CD14-positive monocyte (primary cell): ENCODE measurements at regions not wholly inside any gene's neighbourhood (a gene's known extent, or its start where the extent isn't known, plus 50 kb on each side); places are given as distances from the start of the nearest gene placed in this dataset.

Experiments
- DNase-seq, 3 donors: peaks; one replicate each; pipeline ENCODE4 v3.0.0-alpha.2; 2011 to 2022
- H2AFZ ChIP-seq: 2 replicates; pipeline ENCODE4 v1.6.0; 2012; ENCODE audit warnings: mild to moderate bottlenecking, low read depth, low read length, inconsistent platforms; ENCODE audit not compliant: insufficient read depth, poor library complexity, severe bottlenecking
- H3K27ac ChIP-seq, 2 donors: 1 replicate in 1 of 2; 2 replicates in 1 of 2; pipeline ENCODE4 v1.5.1; 2012 to 2013; ENCODE audit warnings: low read length in 2 of 2, control low read depth in 1 of 2, inconsistent platforms in 1 of 2, low read depth in 1 of 2, mild to moderate bottlenecking in 1 of 2
- H3K27me3 ChIP-seq, 2 donors: one replicate each; pipeline versions ENCODE4 v1.6.0 to v1.6.1; 2011 to 2013; ENCODE audit warnings: low read length in 2 of 2; ENCODE audit not compliant: control insufficient read depth in 2 of 2, insufficient read depth in 2 of 2
- H3K36me3 ChIP-seq, 2 donors: replicated peaks in 1 of 2; 1 replicate in 1 of 2; 2 replicates in 1 of 2; pipeline versions ENCODE4 v1.5.1 to v1.6.1; 2012 to 2013; ENCODE audit warnings: low read length in 2 of 2, control low read depth in 1 of 2, inconsistent platforms in 1 of 2, mild to moderate bottlenecking in 1 of 2; ENCODE audit not compliant: insufficient read depth in 2 of 2, control insufficient read depth in 1 of 2
- H3K4me1 ChIP-seq, 2 donors: 1 replicate in 1 of 2; 2 replicates in 1 of 2; pipeline versions ENCODE4 v1.5.1 to v1.6.1; 2012 to 2013; ENCODE audit warnings: low read length in 2 of 2, control low read depth in 1 of 2, inconsistent platforms in 1 of 2, mild to moderate bottlenecking in 1 of 2, moderate library complexity in 1 of 2; ENCODE audit not compliant: insufficient read depth in 2 of 2, control insufficient read depth in 1 of 2
- H3K4me2 ChIP-seq: replicated peaks from 2 replicates; pipeline ENCODE3; 2012; ENCODE audit warnings: low read length, moderate library complexity, mild to moderate bottlenecking; ENCODE audit not compliant: poor library complexity, severe bottlenecking; ENCODE audit errors: extremely low read depth
- H3K4me3 ChIP-seq, 3 experiments: fragments of 200-600 bp in 1 of 3; sonication (generic) in 1 of 3; replicated peaks in 1 of 3; 1 replicate in 2 of 3; 2 replicates in 1 of 3; pipeline ENCODE4 v1.5.1; 2011 to 2013; ENCODE audit warnings: low read length in 3 of 3, mild to moderate bottlenecking in 3 of 3, control low read depth in 2 of 3, low read depth in 2 of 3, inconsistent platforms in 1 of 3, moderate library complexity in 1 of 3
- H3K79me2 ChIP-seq: 2 replicates; pipeline ENCODE4 v1.6.0; 2012; ENCODE audit warnings: mild to moderate bottlenecking, control low read depth, inconsistent platforms, low read length, moderate library complexity; ENCODE audit not compliant: insufficient read depth
- H3K9ac ChIP-seq: 2 replicates; pipeline ENCODE4 v1.6.0; 2017; ENCODE audit warnings: low read length, mild to moderate bottlenecking; ENCODE audit not compliant: insufficient read depth, poor library complexity, severe bottlenecking
- H3K9me3 ChIP-seq, 2 donors: replicated peaks in 1 of 2; 1 replicate in 1 of 2; 2 replicates in 1 of 2; pipeline versions ENCODE4 v1.5.1 to v1.6.1; 2012 to 2013; ENCODE audit warnings: low read length in 2 of 2, control low read depth in 1 of 2; ENCODE audit not compliant: control insufficient read depth in 1 of 2, insufficient read depth in 1 of 2
- H4K20me1 ChIP-seq: 2 replicates; pipeline ENCODE4 v1.6.0; 2012; ENCODE audit warnings: mild to moderate bottlenecking, low read length, control low read depth, moderate library complexity; ENCODE audit not compliant: insufficient read depth
- H3K27ac Mint-ChIP-seq, 7 donors: one replicate each; pipeline ENCODE4 v1.8.0; 2020; ENCODE audit warnings: mild to moderate bottlenecking in 7 of 7, mixed read lengths in 7 of 7, moderate library complexity in 6 of 7, inconsistent platforms in 2 of 7
- H3K27me3 Mint-ChIP-seq, 3 donors: one replicate each; pipeline ENCODE4 v1.8.0; 2021 to 2022; ENCODE audit warnings: low read depth in 3 of 3, mild to moderate bottlenecking in 3 of 3, mixed read lengths in 3 of 3, moderate library complexity in 3 of 3, inconsistent platforms in 1 of 3
- H3K36me3 Mint-ChIP-seq, 2 donors: one replicate each; pipeline ENCODE4 v1.8.0; 2020; ENCODE audit warnings: mixed read lengths in 2 of 2, inconsistent platforms in 1 of 2, mild to moderate bottlenecking in 1 of 2
- H3K4me1 Mint-ChIP-seq: one replicate; pipeline ENCODE4 v1.8.0; 2020; ENCODE audit warnings: mild to moderate bottlenecking, mixed read lengths
- H3K4me3 Mint-ChIP-seq, 2 donors: one replicate each; pipeline ENCODE4 v1.8.0; 2020; ENCODE audit warnings: mild to moderate bottlenecking in 2 of 2, mixed read lengths in 2 of 2, moderate library complexity in 1 of 2
- H3K9me3 Mint-ChIP-seq, 7 donors: one replicate each; pipeline ENCODE4 v1.8.0; 2020 to 2022; ENCODE audit warnings: mixed read lengths in 7 of 7, mild to moderate bottlenecking in 6 of 7, moderate library complexity in 6 of 7, inconsistent platforms in 2 of 7
- CTCF ChIP-seq: fragments of 200-600 bp; IDR thresholded peaks from one replicate; pipeline ENCODE4 v1.8.0; 2022; ENCODE audit warnings: antibody characterized with exemption, mild to moderate bottlenecking
- WGBS: methylation state at CpG from one replicate; pipeline ENCODE4 v1.1.5; 2013; ENCODE audit warnings: missing lambda C conversion rate; ENCODE audit not compliant: insufficient coverage; 5-methylcytosine and 5-hydroxymethylcytosine counted together
- intact Hi-C, 2 donors: fragments of 100-400 bp; cut with micrococcal nuclease; formaldehyde crosslinking; loops; one replicate each; pipeline versions ENCODE4 v1.15.0 to v1.15.1; 2023

- peaks cover 2 to 14% (median 3%) of the 10 kb centered on the region in 7 donors for H3K9me3 Mint-ChIP-seq
- DNase-seq, result no peak
- TF ChIP-seq CTCF, result no peak
- H3K27me3 ChIP-seq, result no peaks in the 10 kb centered on the region
- no peak overlapping the region for H2AFZ ChIP-seq
- H3K79me2 ChIP-seq, result no peaks in the 10 kb centered on the region
- intact Hi-C loops, result no loop called here
- H3K9ac ChIP-seq, result no peak overlapping the region
- no peak overlapping the region for H3K4me3 Mint-ChIP-seq
- no peaks in the 10 kb centered on the region for H3K4me1 ChIP-seq
- peaks cover 0 to 2% (median 0%) of the 10 kb centered on the region in 3 donors for H3K27me3 Mint-ChIP-seq
- H3K36me3 Mint-ChIP-seq, result no peaks in the 10 kb centered on the region
- no peaks in the 10 kb centered on the region for H3K4me1 Mint-ChIP-seq
- H3K27ac Mint-ChIP-seq, result no peak overlapping the region
- 100% methylated on average over 1 of the region's 1 CpG for WGBS
- H3K4me3 ChIP-seq, result no peak overlapping the region
- peaks cover 0 to 3% of the 10 kb centered on the region in 2 donors for H3K9me3 ChIP-seq
- no peaks in the 10 kb centered on the region for H4K20me1 ChIP-seq
- no peaks in the 10 kb centered on the region for H3K36me3 ChIP-seq
- H3K4me2 ChIP-seq, result no peak overlapping the region
- no peak overlapping the region for H3K27ac ChIP-seq
Observed at GRCh38 chr14:26265170-26265685, 332.6 kb downstream of the NOVA1 start.

- Mint-ChIP-seq H3K9me3 (peaks cover 2 to 11% (median 5%) of the 10 kb centered on the region in 7 donors), H3K36me3 (no peaks in the 10 kb centered on the region), H3K4me1 (no peaks in the 10 kb centered on the region), H3K27me3 (peaks cover 0 to 2% (median 0%) of the 10 kb centered on the region in 3 donors), H3K4me3 (no peak overlapping the region), H3K27ac (no peak overlapping the region)
- no peak for DNase-seq
- no peaks in the 10 kb centered on the region for H3K79me2 ChIP-seq
- no peaks in the 10 kb centered on the region for H3K27me3 ChIP-seq
- TF ChIP-seq CTCF, result no peak
- intact Hi-C loops, result no loop called here
- no peak overlapping the region for H3K27ac ChIP-seq
- H3K9ac ChIP-seq, result no peak overlapping the region
- no peaks in the 10 kb centered on the region for H4K20me1 ChIP-seq
- WGBS, result no CpG with 5 or more reads among the region's 1 CpG
- no peak overlapping the region for H2AFZ ChIP-seq
- no peak overlapping the region for H3K4me3 ChIP-seq
- no peaks in the 10 kb centered on the region for H3K4me1 ChIP-seq
- H3K36me3 ChIP-seq, result no peaks in the 10 kb centered on the region
- no peak overlapping the region for H3K4me2 ChIP-seq
- peaks cover 0 to 3% of the 10 kb centered on the region in 2 donors for H3K9me3 ChIP-seq
Observed at GRCh38 chr14:26261368-26262122, 336.3 kb downstream of the NOVA1 start.
